Frontal cortex (tissue), 3 donors: ENCODE measurements at regions not wholly inside any gene's neighbourhood (a gene's known extent, or its start where the extent isn't known, plus 50 kb on each side); places are given as distances from the start of the nearest gene placed in this dataset.
"Not testable (repeated sequence)": the region's sequence is repeated elsewhere in the genome, so short reads cannot be mapped to it uniquely, and the experiment has no call there.

ENCODE experiments used
- DNase-seq, 2 donors: peaks; one replicate each; pipeline ENCODE4 v3.0.0; 2012; ENCODE audit warnings: low spot score in 2 of 2
- FAIRE-seq: peaks from 2 replicates; lab custom pipeline; 2012; peaks lifted over from hg19 to GRCh38; lab: Jason Lieb, UNC
- donor health status: control.
- donor health status: control.
- donor health status: control.

GRCh38 chr11:16554361-16554760 lies 184.1 kb upstream of the C11orf58 start:
- DNase-seq = no peak
- FAIRE-seq = no peak

- FAIRE-seq (no peak), DNase-seq (no peak)
These were observed 190.6 kb upstream of the C11orf58 start for GRCh38 chr11:16547879-16548278.

GRCh38 chr11:16543642-16544041 lies 187.3 kb upstream of the SOX6 start:
- DNase-seq = no peak
- no peak for FAIRE-seq

- DNase-seq = no peak
- no peak for FAIRE-seq
These were observed 186.0 kb upstream of the SOX6 start for GRCh38 chr11:16542353-16542752.

GRCh38 chr11:16536513-16536912 lies 180.2 kb upstream of the SOX6 start:
- DNase-seq = no peak

GRCh38 chr11:16528639-16529038 lies 172.3 kb upstream of the SOX6 start:
- FAIRE-seq (no peak), DNase-seq (no peak)

More at GRCh38 chr11:16536513-16536912, 180.2 kb upstream of the SOX6 start:
- no peak for FAIRE-seq

GRCh38 chr11:16527525-16528246 lies 171.3 kb upstream of the SOX6 start:
- FAIRE-seq (no peak), DNase-seq (no peak)

GRCh38 chr11:16526947-16527346 lies 170.6 kb upstream of the SOX6 start:
- no peak for FAIRE-seq
- DNase-seq = no peak

GRCh38 chr11:16520713-16521112 lies 164.4 kb upstream of the SOX6 start:
- not testable (repeated sequence) for FAIRE-seq, DNase-seq

- DNase-seq (no peak), FAIRE-seq (no peak)
These were observed 156.5 kb upstream of the SOX6 start for GRCh38 chr11:16512899-16513241.

GRCh38 chr11:16512198-16512898 lies 156.0 kb upstream of the SOX6 start:
- no peak for FAIRE-seq
- no peak for DNase-seq

- no peak for DNase-seq
- FAIRE-seq = no peak
These were observed 155.1 kb upstream of the SOX6 start for GRCh38 chr11:16511116-16512114.

- DNase-seq = no peak
- FAIRE-seq = no peak
These were observed 149.1 kb upstream of the SOX6 start for GRCh38 chr11:16505481-16505880.

GRCh38 chr11:16503891-16504290 lies 147.5 kb upstream of the SOX6 start:
- not testable (repeated sequence) for DNase-seq, FAIRE-seq

GRCh38 chr11:16494918-16495691 lies 138.8 kb upstream of the SOX6 start:
- FAIRE-seq (no peak), DNase-seq (no peak)

GRCh38 chr11:16484434-16484833 lies 128.1 kb upstream of the SOX6 start:
- DNase-seq (no peak), FAIRE-seq (no peak)

GRCh38 chr11:16474659-16475058 lies 118.3 kb upstream of the SOX6 start:
- no peak for FAIRE-seq
- DNase-seq = no peak

GRCh38 chr11:16469968-16470367 lies 113.6 kb upstream of the SOX6 start:
- no peak for FAIRE-seq
- no peak for DNase-seq

- no peak for FAIRE-seq
These were observed 112.5 kb upstream of the SOX6 start for GRCh38 chr11:16468735-16469453.

More at GRCh38 chr11:16468735-16469453, 112.5 kb upstream of the SOX6 start:
- DNase-seq = no peak
